PC-3 (cell line): ENCODE measurements at regions not wholly inside any gene's neighbourhood (a gene's known extent, or its start where the extent isn't known, plus 50 kb on each side); places are given as distances from the start of the nearest gene placed in this dataset.

Experiments used
- ATAC-seq: fragments of 200-7000 bp; cut with Tn5 transposase; 2 replicates; pipeline ENCODE4 v1.9.1; 2020; ENCODE audit warnings: mild to moderate bottlenecking, moderate library complexity
- BruUV-seq: library from RNA; stranded (reverse); fragments of 400-500 nt; replicated peaks from 2 replicates; lab custom pipeline; 2021; lab: Mats Ljungman, UMichigan
- CTCF ChIA-PET: fragments of 300-600 bp; sonication (Branson Sonifier 250); formaldehyde crosslinking; loops from one replicate; lab custom pipeline; 2022; ENCODE audit warnings: antibody characterized with exemption; lab: Charles Lee
- POLR2A ChIA-PET: fragments of 300-600 bp; sonication (Branson Sonifier 250); formaldehyde crosslinking; loops from one replicate; lab custom pipeline; 2022; ENCODE audit warnings: antibody characterized with exemption; ENCODE audit not compliant: unreplicated experiment; lab: Charles Lee
- DNase-seq: peaks from one replicate; pipeline ENCODE4 v3.0.0-alpha.2; 2015
- H2AFZ ChIP-seq: fragments of 300-600 bp; sonication (generic); 2 replicates; pipeline ENCODE4 v1.6.0; 2016; ENCODE audit warnings: antibody characterized with exemption, low read length
- H3F3A ChIP-seq: fragments of 300-600 bp; sonication (generic); one replicate; pipeline ENCODE4 v1.6.0; 2017; ENCODE audit warnings: antibody characterized with exemption, low read length, control low read depth, mild to moderate bottlenecking; ENCODE audit not compliant: unreplicated experiment
- H3K27ac ChIP-seq: fragments of 300-600 bp; sonication (generic); 2 replicates; pipeline ENCODE4 v1.5.1; 2016; ENCODE audit warnings: mild to moderate bottlenecking, low read length
- H3K27me3 ChIP-seq: fragments of 300-600 bp; sonication (generic); 2 replicates; pipeline ENCODE4 v1.6.1; 2016; ENCODE audit warnings: low read length, mixed read lengths
- H3K36me3 ChIP-seq: fragments of 300-600 bp; sonication (generic); 2 replicates; pipeline ENCODE4 v1.6.1; 2016; ENCODE audit warnings: low read depth, mixed run types, low read length, mixed read lengths
- H3K4me1 ChIP-seq: fragments of 300-600 bp; sonication (generic); 2 replicates; pipeline ENCODE4 v1.5.1; 2016; ENCODE audit warnings: low read length; ENCODE audit not compliant: insufficient read depth
- H3K4me2 ChIP-seq: fragments of 300-600 bp; sonication (generic); 2 replicates; pipeline ENCODE4 v1.6.0; 2016; ENCODE audit warnings: low read length
- H3K4me3 ChIP-seq: fragments of 300-600 bp; sonication (generic); 2 replicates; pipeline ENCODE4 v1.5.1; 2016; ENCODE audit warnings: mild to moderate bottlenecking, low read length, mixed read lengths
- H3K79me2 ChIP-seq: fragments of 300-600 bp; sonication (generic); 2 replicates; pipeline ENCODE4 v1.6.1; 2017; ENCODE audit warnings: low read length, mixed read lengths
- H3K9ac ChIP-seq: fragments of 300-600 bp; sonication (generic); 2 replicates; pipeline ENCODE4 v1.6.0; 2016; ENCODE audit warnings: mild to moderate bottlenecking, low read length
- H3K9me2 ChIP-seq: fragments of 300-600 bp; sonication (generic); replicated peaks from 2 replicates; pipeline ENCODE4 v1.6.1; 2016; ENCODE audit warnings: mixed run types, low read length, mixed read lengths
- H3K9me3 ChIP-seq: fragments of 300-600 bp; sonication (generic); 2 replicates; pipeline ENCODE4 v1.6.1; 2016; ENCODE audit warnings: low read length, mixed read lengths
- H4K20me1 ChIP-seq: fragments of 300-600 bp; sonication (generic); 2 replicates; pipeline ENCODE4 v1.6.1; 2016; ENCODE audit warnings: low read length, mixed read lengths
- CTCF ChIP-seq: fragments of 300-600 bp; sonication (generic); conservative IDR thresholded peaks from 2 replicates; pipeline ENCODE4 v1.5.1; 2017; ENCODE audit warnings: antibody characterized with exemption, low read depth, mild to moderate bottlenecking, low read length
- EZH2 ChIP-seq: fragments of 300-600 bp; sonication (generic); IDR thresholded peaks from one replicate; pipeline ENCODE4 v1.6.1; 2017; ENCODE audit warnings: antibody characterized with exemption, mild to moderate bottlenecking, low read length; ENCODE audit not compliant: unreplicated experiment
- EZH2phosphoT487 ChIP-seq: fragments of 300-600 bp; sonication (generic); IDR thresholded peaks from 2 replicates; pipeline ENCODE4 v1.6.1; 2018; ENCODE audit warnings: mild to moderate bottlenecking, antibody characterized with exemption, low read length, borderline replicate concordance
- intact Hi-C: fragments of 100-400 bp; cut with micrococcal nuclease; formaldehyde crosslinking; loops from 2 replicates; pipeline ENCODE4 v1.9.0; 2023

- Histone ChIP-seq H3K4me3 (peak overlapping the region; percentile 81), H3K4me1 (peaks cover 3% of the 10 kb centered on the region; the same call in 1 of the 2 replicates), H3K27me3 (no peaks in the 10 kb centered on the region), H3K9me2 (no peaks in the 10 kb centered on the region), H3K79me2 (no peaks in the 10 kb centered on the region), H3K4me2 (peak overlapping the region; percentile 100), H3K36me3 (no peaks in the 10 kb centered on the region), H3F3A (no peaks in the 10 kb centered on the region), H2AFZ (peak overlapping the region; percentile 99), H3K27ac (no peak overlapping the region), H4K20me1 (no peaks in the 10 kb centered on the region), H3K9me3 (no peaks in the 10 kb centered on the region), H3K9ac (no peak overlapping the region)
- POLR2A ChIA-PET, result no interaction called here
- ATAC-seq (peak; percentile 64), DNase-seq (peak; percentile 51)
- CTCF ChIA-PET, result interaction anchor here (0.6 to 1.1 kb wide), 2 partner anchors 56 to 192 kb away, joined by 3 to 9 read pairs; no protein-coding TSS in a partner anchor
- intact Hi-C loops, result no loop called here
- TF ChIP-seq EZH2 (no peak), CTCF (no peak)
- BruUV-seq, result no TSS peak
Measured at GRCh38 chr15:92714077-92714476, 58.5 kb upstream of the FAM174B start.

GRCh38 chr15:92714477-92715401 lies 59.2 kb upstream of the FAM174B start:
- Histone ChIP-seq H2AFZ (peak overlapping the region; percentile 99), H3K4me1 (peaks cover 3% of the 10 kb centered on the region; the same call in 1 of the 2 replicates), H3K4me2 (peak overlapping the region; percentile 100), H3K9ac (0 out of 2 replicates have a peak overlapping the region, but pooled peaks have one; percentile 26), H3K27me3 (no peaks in the 10 kb centered on the region), H3K36me3 (no peaks in the 10 kb centered on the region), H3K9me3 (no peaks in the 10 kb centered on the region), H3K27ac (no peak overlapping the region), H4K20me1 (no peaks in the 10 kb centered on the region), H3F3A (no peaks in the 10 kb centered on the region), H3K9me2 (no peaks in the 10 kb centered on the region), H3K79me2 (no peaks in the 10 kb centered on the region), H3K4me3 (peak overlapping the region; percentile 81)
- no TSS peak for BruUV-seq
- ChIA-PET POLR2A (interaction anchor here (0.6 kb wide), 1 partner anchor 62 kb away, joined by 3 read pairs; no protein-coding TSS in a partner anchor), CTCF (interaction anchor here (0.6 to 1.1 kb wide), 2 partner anchors 57 to 193 kb away, joined by 3 to 9 read pairs; no protein-coding TSS in a partner anchor)
- intact Hi-C loops, result loop anchor here (1.0 to 5.0 kb wide), 3 partner anchors 20 to 437 kb away; no protein-coding TSS in a partner anchor
- DNase-seq, result peak; percentile 87
- TF ChIP-seq CTCF (peak; percentile 94), EZH2phosphoT487 (no peak)
- peak; percentile 85 for ATAC-seq
